PC-9 (cell line): ENCODE measurements at regions not wholly inside any gene's neighbourhood (a gene's known extent, or its start where the extent isn't known, plus 50 kb on each side); places are given as distances from the start of the nearest gene placed in this dataset.

Experiments
- BruUV-seq: library from RNA; stranded (reverse); fragments of 400-500 nt; replicated peaks from 2 replicates; lab custom pipeline; 2021; lab: Mats Ljungman, UMichigan
- CTCF ChIA-PET: fragments of 300-600 bp; sonication (Branson Sonifier 250); formaldehyde crosslinking; loops from one replicate; lab custom pipeline; 2022; ENCODE audit warnings: antibody characterized with exemption; lab: Charles Lee
- POLR2A ChIA-PET: fragments of 300-600 bp; sonication (Branson Sonifier 250); formaldehyde crosslinking; loops from one replicate; lab custom pipeline; 2022; ENCODE audit warnings: antibody characterized with exemption; ENCODE audit not compliant: unreplicated experiment; lab: Charles Lee
- DNase-seq, 2 experiments: peaks; one replicate each; pipeline versions ENCODE4 v3.0.0 to v3.0.0-alpha.2; 2015 to 2022; ENCODE audit warnings: mixed read lengths in 1 of 2
- H2AFZ ChIP-seq: fragments of 200-600 bp; sonication (generic); 2 replicates; pipeline ENCODE4 v1.8.1; 2017; ENCODE audit warnings: antibody characterized with exemption
- H3F3A ChIP-seq: fragments of 200-600 bp; sonication (generic); 2 replicates; pipeline ENCODE4 v1.8.1; 2017; ENCODE audit warnings: antibody characterized with exemption, mild to moderate bottlenecking, low read depth; ENCODE audit not compliant: insufficient read depth
- H3K27ac ChIP-seq: fragments of 200-600 bp; sonication (generic); 2 replicates; pipeline ENCODE4 v1.6.1; 2016; ENCODE audit warnings: mixed run types
- H3K27me3 ChIP-seq: fragments of 200-600 bp; sonication (generic); 2 replicates; pipeline ENCODE4 v1.6.1; 2016; ENCODE audit warnings: low read depth, mixed run types; ENCODE audit not compliant: insufficient read depth
- H3K36me3 ChIP-seq: fragments of 200-600 bp; sonication (generic); 2 replicates; pipeline ENCODE4 v1.6.1; 2016; ENCODE audit warnings: low read depth, mixed run types
- H3K4me1 ChIP-seq: fragments of 200-600 bp; sonication (generic); replicated peaks from 2 replicates; pipeline ENCODE4 v1.6.1; 2016; ENCODE audit warnings: mixed run types; ENCODE audit not compliant: insufficient read depth
- H3K4me2 ChIP-seq: fragments of 200-600 bp; sonication (generic); 2 replicates; pipeline ENCODE4 v1.6.1; 2017; ENCODE audit warnings: mixed run types
- H3K4me3 ChIP-seq: fragments of 200-600 bp; sonication (generic); 2 replicates; pipeline ENCODE4 v1.6.1; 2016; ENCODE audit warnings: mixed run types
- H3K79me2 ChIP-seq: fragments of 200-600 bp; sonication (generic); 2 replicates; pipeline ENCODE4 v1.6.1; 2017; ENCODE audit warnings: low read depth, mixed run types
- H3K9me2 ChIP-seq: fragments of 200-600 bp; sonication (generic); 2 replicates; pipeline ENCODE4 v1.8.1; 2017; ENCODE audit warnings: mild to moderate bottlenecking; ENCODE audit not compliant: insufficient read depth
- H3K9me3 ChIP-seq: fragments of 200-600 bp; sonication (generic); 2 replicates; pipeline ENCODE4 v1.8.1; 2016; ENCODE audit warnings: low read depth; ENCODE audit not compliant: insufficient read depth
- H4K20me1 ChIP-seq: fragments of 200-600 bp; sonication (generic); 2 replicates; pipeline ENCODE4 v1.8.1; 2017; ENCODE audit not compliant: insufficient read depth
- CTCF ChIP-seq: fragments of 200-600 bp; sonication (generic); conservative IDR thresholded peaks from 2 replicates; pipeline ENCODE4 v1.6.1; 2017; ENCODE audit warnings: mixed run types, antibody characterized with exemption, mild to moderate bottlenecking, moderate library complexity
- EZH2 ChIP-seq: fragments of 200-600 bp; sonication (generic); IDR thresholded peaks from 2 replicates; pipeline ENCODE4 v1.8.0; 2017; ENCODE audit warnings: antibody characterized with exemption, low read depth
- intact Hi-C: fragments of 100-400 bp; cut with micrococcal nuclease; formaldehyde crosslinking; loops from one replicate; pipeline ENCODE4 v1.10.0; 2022; ENCODE audit not compliant: unreplicated experiment

GRCh38 chr12:98022961-98023360 is 492.4 kb upstream of the TMPO start:
- BruUV-seq: no TSS peak
- CTCF ChIA-PET: no interaction called here
- DNase-seq: no peak

GRCh38 chr12:98037401-98038140 is 477.8 kb upstream of the TMPO start:
- no peak overlapping the region for H3K4me3 ChIP-seq
- H3K4me2 ChIP-seq: no peak overlapping the region
- CTCF ChIA-PET: no interaction called here
- H2AFZ ChIP-seq: no peak overlapping the region
- POLR2A ChIA-PET: no interaction called here
- no peaks in the 10 kb centered on the region for H3K36me3 ChIP-seq
- no peak overlapping the region for H3K27ac ChIP-seq
- no peaks in the 10 kb centered on the region for H3F3A ChIP-seq
- TF ChIP-seq CTCF (no peak), EZH2 (no peak)
- no TSS peak for BruUV-seq
- no peaks in the 10 kb centered on the region for H3K27me3 ChIP-seq
- intact Hi-C loops: no loop called here
- H3K9me3 ChIP-seq: no peaks in the 10 kb centered on the region
- DNase-seq: no peak
- H3K79me2 ChIP-seq: no peaks in the 10 kb centered on the region
- no peaks in the 10 kb centered on the region for H3K9me2 ChIP-seq
- H4K20me1 ChIP-seq: no peaks in the 10 kb centered on the region
- H3K4me1 ChIP-seq: no peaks in the 10 kb centered on the region

More at GRCh38 chr12:98022961-98023360, 492.4 kb upstream of the TMPO start:
- Histone ChIP-seq H3F3A (no peaks in the 10 kb centered on the region), H2AFZ (no peak overlapping the region), H3K27me3 (no peaks in the 10 kb centered on the region), H3K79me2 (no peaks in the 10 kb centered on the region), H3K27ac (no peak overlapping the region), H3K4me3 (no peak overlapping the region), H3K9me3 (no peaks in the 10 kb centered on the region), H3K4me2 (no peak overlapping the region), H3K4me1 (no peaks in the 10 kb centered on the region), H3K9me2 (no peaks in the 10 kb centered on the region), H3K36me3 (no peaks in the 10 kb centered on the region), H4K20me1 (no peaks in the 10 kb centered on the region)
- intact Hi-C loops: no loop called here
- TF ChIP-seq CTCF (no peak), EZH2 (no peak)
- POLR2A ChIA-PET: no interaction called here

GRCh38 chr12:98042668-98043067 is 472.7 kb upstream of the TMPO start:
- DNase-seq: no peak
- intact Hi-C loops: no loop called here
- H3K36me3 ChIP-seq: no peaks in the 10 kb centered on the region
- H3K4me1 ChIP-seq: no peaks in the 10 kb centered on the region
- no peak overlapping the region for H2AFZ ChIP-seq
- no TSS peak for BruUV-seq
- no peak overlapping the region for H3K4me3 ChIP-seq
- TF ChIP-seq CTCF: no peak
- TF ChIP-seq EZH2: no peak
- CTCF ChIA-PET: no interaction called here
- no peak overlapping the region for H3K4me2 ChIP-seq
- POLR2A ChIA-PET: no interaction called here
- no peaks in the 10 kb centered on the region for H3K79me2 ChIP-seq
- no peak overlapping the region for H3K27ac ChIP-seq
- H3F3A ChIP-seq: no peaks in the 10 kb centered on the region
- H3K27me3 ChIP-seq: 0 out of 2 replicates have a peak, but pooled peaks cover 3% of the 10 kb centered on the region
- H3K9me2 ChIP-seq: no peaks in the 10 kb centered on the region
- H3K9me3 ChIP-seq: no peaks in the 10 kb centered on the region
- H4K20me1 ChIP-seq: no peaks in the 10 kb centered on the region
